ENCODE measurements at regions not wholly inside any gene's neighbourhood (a gene's known extent, or its start where the extent isn't known, plus 50 kb on each side); places are given as distances from the start of the nearest gene placed in this dataset.

- TF ChIP-seq U2AF1 (optimal IDR thresholded peaks at IDR 0.05; ENCODE audit: low read depth, low read length) (no peak), NFE2 (IDR thresholded peaks at IDR 0.05; ENCODE audit: low read depth) (peak; percentile 91), LEF1 (IDR thresholded peaks at IDR 0.05) (peak; percentile 63; the same call in 1 of the 2 replicates), ZBTB49 (CRISPR knock-in tag; IDR thresholded peaks at IDR 0.05; ENCODE audit: borderline replicate concordance) (no peak), PHTF2 (CRISPR knock-in tag; IDR thresholded peaks at IDR 0.05) (no peak), NFIC (IDR thresholded peaks at IDR 0.05) (no peak), TCFL5 (CRISPR knock-in tag; conservative IDR thresholded peaks at IDR 0.05) (no peak), ZNF668 (CRISPR knock-in tag; IDR thresholded peaks at IDR 0.05) (no peak), DNMT1 (IDR thresholded peaks at IDR 0.05) (no peak), L3MBTL2 (IDR thresholded peaks at IDR 0.05) (peak; percentile 50; the same call in 1 of the 2 replicates), SMARCC2 (IDR thresholded peaks at IDR 0.05; ENCODE audit: low read depth) (0 out of 2 replicates have a peak, but pooled peaks have one; percentile 54), RBM39 (optimal IDR thresholded peaks at IDR 0.05; ENCODE audit: low read depth, low read length) (no peak), SRSF1 (IDR thresholded peaks at IDR 0.05; ENCODE audit: low read depth, low read length) (no peak), MEF2D (tag; conservative IDR thresholded peaks at IDR 0.05; ENCODE audit: low read depth) (no peak), JUND (IDR thresholded peaks at IDR 0.05; ENCODE audit: borderline replicate concordance, low read depth, low read length) (peak; percentile 94), JUND (tag; IDR thresholded peaks at IDR 0.05; ENCODE audit: borderline replicate concordance, low read depth, low read length) (peak; percentile 88), THAP7 (CRISPR knock-in tag; IDR thresholded peaks at IDR 0.05) (no peak), ZC3H11A (IDR thresholded peaks at IDR 0.05; ENCODE audit: low read depth, low read length) (no peak), ZNF395 (CRISPR knock-in tag; IDR thresholded peaks at IDR 0.05) (peak; percentile 55; the same call in 1 of the 2 replicates), CBX5 (IDR thresholded peaks at IDR 0.05; ENCODE audit: borderline replicate concordance, low read depth) (no peak), SREBF1 (IDR thresholded peaks at IDR 0.05; ENCODE audit: borderline replicate concordance, low read depth, low read length) (no peak), KLF6 (CRISPR knock-in tag; IDR thresholded peaks at IDR 0.05; ENCODE audit: borderline replicate concordance) (no peak), MBD2 (IDR thresholded peaks at IDR 0.05; ENCODE audit: borderline replicate concordance, low read depth) (no peak), ZNF324 (CRISPR knock-in tag; IDR thresholded peaks at IDR 0.05) (no peak), TSC22D4 (tag; IDR thresholded peaks at IDR 0.05) (no peak), NONO (IDR thresholded peaks at IDR 0.05; ENCODE audit: low read depth in 2 of 2, low read length in 1 of 2) (no peak), FOXK2 (conservative IDR thresholded peaks at IDR 0.05 in 1 of 2, IDR thresholded peaks at IDR 0.05 in 1 of 2; ENCODE audit: low read depth in 2 of 2) (no peak), SIRT6 (IDR thresholded peaks at IDR 0.05; ENCODE audit: low read depth, low read length) (no peak)
Observed at GRCh38 chr5:142472306-142472951, 147.6 kb upstream of the SPRY4 start (continued).

All from K562 (cell line).